NCI-H1436 treated with DMSO at 0.1 percent for 48 hours (cell line): ENCODE measurements at regions not wholly inside any gene's neighbourhood (a gene's known extent, or its start where the extent isn't known, plus 50 kb on each side); places are given as distances from the start of the nearest gene placed in this dataset.
A peak's percentile ranks its signal among the peaks of the same experiment; 100 is the strongest.

Experiments
- DNase-seq: peaks from one replicate; lab custom pipeline; 2025; lab: John Stamatoyannopoulos, UW

- DNase-seq, result no peak
Measured at GRCh38 chrX:116226665-116227484, 56.3 kb downstream of the AGTR2 start.

- no peak for DNase-seq
Measured at GRCh38 chrX:116230130-116230898, 59.8 kb downstream of the AGTR2 start.

GRCh38 chrX:116232833-116233232, 62.3 kb downstream of the AGTR2 start:
- DNase-seq, result no peak

DNA sequence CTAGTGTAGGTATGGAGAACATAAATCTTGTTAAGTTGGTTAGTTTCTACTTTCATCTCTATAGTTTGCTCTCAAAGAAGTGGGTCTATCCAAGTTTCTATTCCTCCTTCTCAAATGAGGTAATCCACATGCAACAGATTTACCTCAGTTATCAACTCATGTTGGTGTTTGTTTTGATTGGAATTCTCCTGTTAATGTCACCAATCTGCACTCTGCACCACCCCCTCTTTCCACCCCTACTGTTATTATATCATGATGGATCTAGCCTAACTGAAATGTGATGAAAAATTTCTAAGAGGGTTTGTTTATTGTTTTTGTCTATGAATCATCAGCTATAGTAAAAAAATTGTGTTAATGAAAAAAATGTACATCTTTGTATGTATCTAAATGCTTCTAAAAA, 66.1 kb downstream of the AGTR2 start:
- no peak for DNase-seq

- DNase-seq, result no peak
Measured at GRCh38 chrX:116238093-116238492, 67.5 kb downstream of the AGTR2 start.

- DNase-seq, result no peak
Measured at GRCh38 chrX:116238567-116239255, 68.2 kb downstream of the AGTR2 start.

GRCh38 chrX:116239944-116240840, 69.6 kb downstream of the AGTR2 start:
- DNase-seq, result peak; percentile 4

GRCh38 chrX:116241001-116241400, 70.5 kb downstream of the AGTR2 start:
- no peak for DNase-seq

DNA sequence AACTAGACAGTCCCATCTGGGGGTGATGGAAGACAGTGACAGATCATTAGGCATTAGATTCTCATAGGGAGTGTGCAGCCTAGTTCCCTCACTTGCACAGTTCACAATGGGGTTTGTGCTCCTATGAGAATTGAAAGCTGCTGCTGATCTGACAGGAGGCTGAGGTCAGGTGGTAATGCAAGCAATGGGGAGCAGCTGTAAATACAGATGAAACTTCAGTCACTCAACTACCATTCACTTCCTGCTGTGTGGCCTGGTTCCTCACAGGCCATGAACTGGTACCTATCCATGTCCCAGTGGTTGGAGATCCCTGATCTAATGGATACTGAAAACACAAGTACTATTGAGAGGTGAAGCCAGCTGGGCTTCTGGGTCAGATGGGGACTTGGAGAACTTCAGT, 72.5 kb downstream of the AGTR2 start:
- no peak for DNase-seq

DNA sequence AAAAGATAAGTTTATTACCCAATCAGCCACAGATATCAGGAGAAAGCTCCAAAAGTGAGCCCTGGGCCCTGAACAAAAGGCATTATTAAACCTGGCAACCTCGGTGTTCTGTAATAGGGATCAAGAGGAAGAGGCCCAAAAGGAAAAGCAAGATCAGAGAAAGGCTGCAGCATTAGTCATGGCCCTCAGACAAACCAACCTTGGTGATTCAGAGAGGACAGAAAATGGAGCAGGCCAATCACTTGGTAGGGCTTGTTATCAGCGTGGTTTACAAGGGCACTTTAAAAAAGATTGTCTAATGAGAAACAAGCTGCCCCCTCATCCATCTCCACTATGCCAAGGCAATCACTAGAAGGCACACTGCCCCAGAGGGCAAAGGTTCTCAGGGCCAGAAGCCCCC, 75.7 kb downstream of the AGTR2 start:
- no peak for DNase-seq

- no peak for DNase-seq
Measured at GRCh38 chrX:116267511-116268040, 97.0 kb downstream of the AGTR2 start.

DNA sequence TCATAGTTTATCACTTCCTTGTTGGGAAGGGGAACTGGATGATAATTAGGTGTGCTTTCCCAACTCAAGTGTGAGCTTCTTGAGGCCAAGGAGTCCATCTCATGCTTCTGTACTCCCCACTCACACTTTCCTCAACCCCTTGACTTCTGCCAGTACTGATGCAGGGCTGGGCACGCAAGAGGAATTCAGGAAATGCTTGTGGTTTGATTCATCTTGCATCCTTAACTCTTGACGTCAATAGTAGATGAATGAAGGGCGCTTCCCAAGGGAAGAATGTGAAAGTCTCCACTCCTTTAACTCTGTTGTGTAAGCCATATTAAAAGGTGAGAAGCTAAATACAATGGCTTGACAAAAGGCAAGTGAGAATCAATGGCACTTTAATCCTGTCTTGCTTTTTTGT, 101.8 kb downstream of the AGTR2 start:
- no peak for DNase-seq

DNA sequence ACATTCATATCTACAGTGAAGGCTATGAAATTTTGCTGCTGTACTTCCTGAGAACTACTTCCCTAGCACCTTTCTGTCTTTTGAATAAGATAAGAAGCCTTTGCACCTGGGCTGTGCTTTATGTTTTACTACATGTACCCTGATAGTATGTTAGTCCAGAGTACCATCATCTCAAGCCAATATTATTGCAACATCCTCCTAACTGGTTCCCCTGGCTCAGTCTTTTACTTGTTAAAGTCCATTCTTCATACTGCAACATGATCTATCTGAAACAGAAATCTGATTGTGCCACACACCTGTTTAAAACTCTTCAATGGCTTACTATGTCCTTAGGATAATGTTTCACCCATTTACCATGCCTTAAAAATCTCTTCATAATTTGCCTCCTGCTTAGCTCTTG, 102.3 kb downstream of the AGTR2 start:
- no peak for DNase-seq

DNA sequence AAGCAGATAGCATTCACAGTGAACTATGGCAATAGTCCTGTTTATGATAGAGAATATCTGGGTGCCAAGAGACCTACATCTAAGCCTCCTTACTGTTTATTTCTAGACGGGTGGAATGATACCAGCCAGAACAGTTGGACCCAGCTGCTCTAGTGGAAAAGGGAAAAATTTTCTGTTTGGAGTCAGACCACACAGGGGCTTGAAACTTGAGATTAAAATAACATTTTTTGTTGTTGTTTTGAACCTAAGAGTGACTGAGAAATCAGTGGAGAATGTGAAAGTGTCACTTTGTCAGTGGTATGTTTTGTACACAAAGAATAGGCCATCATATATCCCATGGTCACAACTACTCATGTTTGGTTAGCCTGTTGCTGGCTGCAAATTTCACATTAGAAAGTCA, 105.7 kb downstream of the AGTR2 start:
- no peak for DNase-seq

DNA sequence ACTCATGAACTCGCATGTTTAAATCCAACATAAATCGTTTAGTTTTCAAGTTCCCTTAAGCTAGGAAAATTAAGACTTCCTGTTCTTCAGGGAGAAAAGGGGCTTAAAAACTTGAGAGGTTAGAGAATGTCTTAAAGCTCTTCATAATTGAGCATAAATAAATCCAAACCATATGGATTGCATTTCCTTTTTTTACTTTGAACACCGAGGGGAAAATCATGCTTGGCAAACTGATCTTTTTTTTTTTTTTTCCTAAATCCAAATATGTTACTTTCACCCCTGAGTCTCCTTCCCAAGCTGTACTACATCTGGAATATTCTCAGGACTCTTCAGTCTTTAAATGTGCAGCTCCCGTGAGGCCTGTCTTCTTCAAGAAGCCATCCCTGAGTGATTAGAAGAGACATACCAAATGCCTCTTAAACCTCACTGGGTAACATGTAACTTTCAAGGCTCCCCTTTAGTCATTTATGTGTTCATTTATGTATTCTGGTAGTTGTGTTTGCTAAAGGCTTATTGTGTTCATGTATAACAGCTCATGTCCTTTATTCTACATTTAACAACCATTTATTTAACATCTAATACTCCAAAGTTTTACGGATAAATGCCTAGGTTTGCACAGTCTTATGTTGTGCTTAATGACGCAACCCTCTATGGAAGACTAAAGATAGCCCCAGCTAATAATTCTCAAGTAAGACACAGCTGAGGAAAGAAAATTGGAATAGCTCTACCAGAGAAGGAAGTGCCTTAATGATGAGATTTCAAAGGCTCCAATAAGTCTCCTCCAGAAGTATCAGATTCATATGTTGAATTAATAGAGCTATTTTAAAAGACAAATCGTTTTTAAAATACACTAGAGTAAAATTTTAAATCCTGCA, 107.0 kb downstream of the AGTR2 start:
- no peak for DNase-seq

GRCh38 chrX:116278826-116279225, 108.3 kb downstream of the AGTR2 start:
- no peak for DNase-seq

GRCh38 chrX:116281106-116281505, 110.6 kb downstream of the AGTR2 start:
- no peak for DNase-seq

DNA sequence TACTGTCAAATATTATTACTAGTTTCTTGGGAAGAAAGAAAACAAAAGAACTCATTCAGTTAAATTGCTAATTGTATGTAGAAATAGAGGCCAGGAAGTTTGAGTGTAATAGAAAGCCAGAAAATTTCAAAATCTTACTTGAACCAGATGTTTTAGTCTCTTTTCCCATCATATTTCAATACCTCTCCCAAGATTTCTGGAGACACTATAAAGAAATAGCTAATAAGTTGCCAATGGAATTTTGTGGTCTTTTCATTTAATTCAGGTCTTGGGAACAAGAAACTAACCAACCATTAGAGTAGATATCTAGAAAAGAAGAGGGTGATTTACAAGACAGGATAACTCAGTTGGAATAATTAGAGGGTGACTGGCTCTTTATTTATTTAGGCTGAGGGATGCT, 112.2 kb downstream of the AGTR2 start:
- no peak for DNase-seq

GRCh38 chrX:116284400-116284799, 113.9 kb downstream of the AGTR2 start:
- no peak for DNase-seq

- DNase-seq, result no peak
Measured at GRCh38 chrX:116285501-116285900, 115.0 kb downstream of the AGTR2 start.

DNA sequence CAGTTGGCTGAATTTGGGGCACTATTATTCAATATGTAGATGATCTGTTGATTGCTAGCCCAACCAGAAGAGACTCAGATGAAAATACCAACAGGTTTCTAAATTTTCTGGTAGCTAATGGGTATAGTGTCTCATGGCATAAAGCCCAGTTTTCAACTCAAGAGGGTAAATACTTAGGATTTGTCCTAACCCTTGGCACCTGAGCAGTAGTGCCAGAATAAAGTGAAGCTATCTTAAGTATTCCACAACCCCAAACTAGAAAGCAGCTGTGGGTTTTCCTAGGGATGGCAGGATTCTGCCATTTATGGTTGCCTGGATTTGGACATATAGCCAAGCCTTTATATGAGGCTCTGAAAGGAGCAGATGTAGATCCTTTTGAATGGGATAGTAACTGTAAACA, 119.0 kb downstream of the AGTR2 start:
- DNase-seq, result no peak
